WERI-Rb-1 (cell line): ENCODE measurements at regions not wholly inside any gene's neighbourhood (a gene's known extent, or its start where the extent isn't known, plus 50 kb on each side); places are given as distances from the start of the nearest gene placed in this dataset.

ENCODE experiments used
- DNase-seq: peaks from one replicate; pipeline ENCODE4 v3.0.0-alpha.2; 2020
- H3K27ac ChIP-seq: fragments of 250-450 bp; sonication (Bioruptor Pico); 2 replicates; pipeline ENCODE4 v1.5.1; 2020; ENCODE audit warnings: mild to moderate bottlenecking, moderate library complexity
- H3K27me3 ChIP-seq: fragments of 250-450 bp; sonication (Bioruptor Pico); 2 replicates; pipeline ENCODE4 v1.5.1; 2021; ENCODE audit warnings: mild to moderate bottlenecking, low read depth, moderate library complexity; ENCODE audit not compliant: insufficient read depth, severe bottlenecking
- H3K36me3 ChIP-seq: fragments of 250-450 bp; sonication (Bioruptor Pico); 2 replicates; pipeline ENCODE4 v1.5.1; 2020; ENCODE audit warnings: mild to moderate bottlenecking, moderate library complexity
- H3K4me3 ChIP-seq: 2 replicates; pipeline ENCODE4 v1.5.1; 2011; ENCODE audit warnings: low read depth, mild to moderate bottlenecking, control low read depth, low read length
- H3K9me3 ChIP-seq: fragments of 250-450 bp; sonication (Bioruptor Pico); 2 replicates; pipeline ENCODE4 v1.5.1; 2021; ENCODE audit warnings: mild to moderate bottlenecking, moderate library complexity; ENCODE audit not compliant: severe bottlenecking
- TF ChIP-seq, protein P1 (sequence below): IDR thresholded peaks from 2 replicates; pipeline ENCODE4 v1.5.1; 2011; ENCODE audit warnings: low read depth, mild to moderate bottlenecking, control low read depth, inconsistent platforms, low read length

DNA sequence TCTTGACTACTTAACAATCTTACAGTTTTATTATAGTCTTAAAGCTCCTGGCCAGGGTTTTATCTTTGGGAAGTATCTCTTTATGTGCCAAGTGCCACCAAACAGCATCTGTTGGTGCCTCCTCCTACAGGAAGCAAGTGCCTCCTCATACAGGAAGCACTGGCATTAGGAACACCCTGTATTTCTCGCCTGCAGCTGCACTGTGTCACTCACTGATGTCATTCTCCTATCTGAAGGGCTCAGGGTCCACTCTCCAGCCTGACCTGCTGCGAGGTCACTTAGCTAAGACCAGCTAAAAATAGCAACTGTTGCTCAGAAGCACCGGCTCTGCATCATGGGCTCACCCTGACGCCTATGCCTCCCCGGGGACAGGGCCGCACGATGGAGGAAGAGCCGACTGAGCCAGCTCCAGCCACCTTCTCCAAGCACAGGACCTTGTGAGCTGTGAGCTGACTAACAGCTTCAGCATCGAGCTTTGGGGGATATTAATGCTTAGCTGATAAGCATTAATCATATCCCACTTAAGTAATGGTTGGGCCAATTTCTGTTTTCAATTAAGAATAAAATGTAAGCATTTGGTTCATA is 66.3 kb upstream of the CD93 start:
- Histone ChIP-seq H3K36me3 (no peaks in the 10 kb centered on the region), H3K4me3 (no peak overlapping the region), H3K27ac (no peak overlapping the region), H3K9me3 (no peaks in the 10 kb centered on the region), H3K27me3 (no peaks in the 10 kb centered on the region)
- peak; percentile 66 for DNase-seq
- TF ChIP-seq, protein P1, sequence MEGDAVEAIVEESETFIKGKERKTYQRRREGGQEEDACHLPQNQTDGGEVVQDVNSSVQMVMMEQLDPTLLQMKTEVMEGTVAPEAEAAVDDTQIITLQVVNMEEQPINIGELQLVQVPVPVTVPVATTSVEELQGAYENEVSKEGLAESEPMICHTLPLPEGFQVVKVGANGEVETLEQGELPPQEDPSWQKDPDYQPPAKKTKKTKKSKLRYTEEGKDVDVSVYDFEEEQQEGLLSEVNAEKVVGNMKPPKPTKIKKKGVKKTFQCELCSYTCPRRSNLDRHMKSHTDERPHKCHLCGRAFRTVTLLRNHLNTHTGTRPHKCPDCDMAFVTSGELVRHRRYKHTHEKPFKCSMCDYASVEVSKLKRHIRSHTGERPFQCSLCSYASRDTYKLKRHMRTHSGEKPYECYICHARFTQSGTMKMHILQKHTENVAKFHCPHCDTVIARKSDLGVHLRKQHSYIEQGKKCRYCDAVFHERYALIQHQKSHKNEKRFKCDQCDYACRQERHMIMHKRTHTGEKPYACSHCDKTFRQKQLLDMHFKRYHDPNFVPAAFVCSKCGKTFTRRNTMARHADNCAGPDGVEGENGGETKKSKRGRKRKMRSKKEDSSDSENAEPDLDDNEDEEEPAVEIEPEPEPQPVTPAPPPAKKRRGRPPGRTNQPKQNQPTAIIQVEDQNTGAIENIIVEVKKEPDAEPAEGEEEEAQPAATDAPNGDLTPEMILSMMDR: no peak

DNA sequence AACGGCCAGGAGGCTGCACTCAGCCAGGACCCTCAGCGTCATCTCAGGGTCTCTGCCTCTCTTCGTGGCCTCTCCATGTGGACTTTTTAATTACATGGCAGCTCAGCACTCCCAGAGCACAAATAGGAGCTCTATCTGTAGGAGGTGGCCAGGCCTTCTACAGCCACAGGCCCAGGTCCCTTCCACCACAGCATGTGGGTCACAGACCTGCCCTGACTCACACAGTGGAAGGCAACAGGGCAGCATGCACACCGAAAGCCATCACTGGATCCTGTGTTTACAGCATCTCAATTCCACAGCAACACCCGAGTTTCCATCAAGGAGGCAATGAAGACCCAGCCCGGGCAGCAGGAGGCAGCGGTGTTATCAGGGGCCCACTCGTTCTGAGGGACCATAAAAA is 65.8 kb upstream of the CD93 start:
- no peak for DNase-seq
- no peak overlapping the region for H3K4me3 ChIP-seq
- no peaks in the 10 kb centered on the region for H3K36me3 ChIP-seq
- TF ChIP-seq, protein P1: no peak
- no peaks in the 10 kb centered on the region for H3K9me3 ChIP-seq
- no peak overlapping the region for H3K27ac ChIP-seq
- H3K27me3 ChIP-seq: no peaks in the 10 kb centered on the region

DNA sequence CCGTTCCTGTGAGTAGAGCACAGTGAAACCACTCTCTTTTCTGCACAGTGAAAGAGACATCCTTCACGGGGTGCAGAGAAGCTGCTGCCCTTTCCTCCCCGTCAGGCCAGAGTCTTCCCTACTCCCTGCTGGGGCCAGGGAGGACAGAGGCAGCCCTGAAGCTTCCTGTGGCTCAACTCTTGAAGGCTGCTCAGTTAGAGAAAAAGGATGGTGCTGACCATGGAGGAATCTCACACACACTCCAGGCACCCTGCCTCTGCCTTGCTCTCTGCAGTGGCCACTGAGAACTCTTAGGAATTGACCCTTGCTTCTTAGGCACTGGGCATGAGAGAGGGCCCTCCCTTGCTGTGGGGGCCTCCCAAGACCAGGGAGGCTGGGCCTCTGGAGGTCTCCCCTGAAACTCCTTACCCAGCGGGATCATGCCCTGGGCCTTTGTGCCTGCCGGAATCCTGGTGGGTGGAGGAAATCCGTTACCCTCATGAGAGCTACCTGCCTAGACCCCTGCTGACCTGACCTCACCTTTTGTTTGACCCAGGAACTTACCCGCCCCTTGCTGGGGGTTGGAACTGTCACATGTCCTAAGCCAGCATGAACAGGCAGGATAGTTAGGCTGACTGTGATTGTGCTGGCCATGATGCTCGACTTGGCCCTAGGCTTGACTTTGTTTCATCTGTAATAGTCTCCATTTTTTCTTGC is 65.0 kb upstream of the CD93 start:
- DNase-seq: no peak
- no peak overlapping the region for H3K4me3 ChIP-seq
- H3K9me3 ChIP-seq: no peaks in the 10 kb centered on the region
- TF ChIP-seq, protein P1: no peak
- H3K36me3 ChIP-seq: no peaks in the 10 kb centered on the region
- no peak overlapping the region for H3K27ac ChIP-seq
- H3K27me3 ChIP-seq: no peaks in the 10 kb centered on the region

DNA sequence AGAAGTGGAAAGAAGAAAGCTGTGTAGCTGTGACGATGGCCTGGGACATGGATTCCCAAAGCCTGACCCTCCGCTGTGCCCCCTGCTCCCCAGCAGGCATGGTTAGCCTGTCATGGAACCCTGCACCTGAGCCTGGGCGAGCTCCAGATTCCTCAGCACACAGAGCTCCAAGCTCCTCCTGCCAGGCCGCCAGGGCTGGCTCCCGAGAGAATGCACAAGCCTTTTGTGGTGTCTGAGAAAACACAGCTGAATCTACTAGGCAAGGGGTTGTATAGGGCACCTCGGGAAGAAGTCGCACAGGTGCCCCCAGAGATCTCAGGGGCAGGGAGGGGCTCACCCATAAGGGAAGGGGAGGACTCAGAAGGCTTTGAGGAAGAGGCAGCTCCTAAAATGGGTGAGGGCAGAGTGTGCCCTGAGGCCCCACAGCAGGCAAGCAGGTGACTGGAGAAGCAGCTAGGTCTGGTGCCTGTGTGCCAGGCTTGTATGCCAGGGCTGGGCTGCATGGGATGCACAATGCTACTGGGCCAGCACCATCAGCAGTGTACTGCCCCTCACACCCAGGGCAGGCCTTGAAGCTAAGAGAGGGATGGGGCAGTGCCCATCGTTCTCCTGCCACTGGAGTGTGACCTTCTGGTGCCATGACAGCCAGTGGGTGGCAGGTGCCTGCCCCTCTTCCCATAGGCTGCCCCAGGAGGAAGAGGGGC is 64.3 kb upstream of the CD93 start:
- Histone ChIP-seq H3K4me3 (no peak overlapping the region), H3K27me3 (no peaks in the 10 kb centered on the region), H3K27ac (no peak overlapping the region), H3K36me3 (no peaks in the 10 kb centered on the region), H3K9me3 (no peaks in the 10 kb centered on the region)
- no peak for DNase-seq
- TF ChIP-seq, protein P1: no peak

DNA sequence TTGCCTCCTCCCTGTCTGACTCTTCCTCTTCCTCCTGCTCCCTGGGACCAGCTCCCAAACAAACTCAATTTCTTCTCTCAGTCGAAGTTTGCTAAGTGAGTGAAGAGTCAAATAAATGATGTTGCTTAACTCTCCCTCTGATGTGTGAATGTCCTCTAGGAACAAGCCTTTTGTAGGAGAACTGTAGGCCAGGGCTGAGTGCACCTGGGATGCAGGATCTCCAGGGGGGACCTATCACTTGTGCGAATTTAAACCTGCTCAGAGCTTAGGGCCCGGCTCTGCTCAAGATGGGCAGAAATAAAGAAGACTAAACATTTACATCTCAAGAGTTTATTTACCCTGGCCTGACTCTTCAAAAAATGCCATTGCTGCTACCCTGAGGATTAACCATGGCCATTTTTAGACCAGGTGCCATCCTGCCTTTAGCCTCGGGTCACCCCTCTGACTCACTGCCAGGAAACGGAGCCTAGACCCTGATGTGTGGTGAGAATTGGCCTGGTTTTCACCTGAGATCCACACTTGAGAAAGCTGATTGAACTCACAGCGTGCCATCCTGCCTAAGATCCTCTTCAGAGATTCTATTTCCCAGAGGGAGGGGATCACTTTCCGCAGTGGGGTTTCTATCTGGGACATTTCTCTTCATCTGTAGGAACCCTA is 63.6 kb upstream of the CD93 start:
- Histone ChIP-seq H3K27ac (no peak overlapping the region), H3K27me3 (no peaks in the 10 kb centered on the region), H3K9me3 (no peaks in the 10 kb centered on the region), H3K36me3 (no peaks in the 10 kb centered on the region), H3K4me3 (no peak overlapping the region)
- TF ChIP-seq, protein P1: no peak
- DNase-seq: no peak
